ENCODE measurements at regions not wholly inside any gene's neighbourhood (a gene's known extent, or its start where the extent isn't known, plus 50 kb on each side); places are given as distances from the start of the nearest gene placed in this dataset.

DNA sequence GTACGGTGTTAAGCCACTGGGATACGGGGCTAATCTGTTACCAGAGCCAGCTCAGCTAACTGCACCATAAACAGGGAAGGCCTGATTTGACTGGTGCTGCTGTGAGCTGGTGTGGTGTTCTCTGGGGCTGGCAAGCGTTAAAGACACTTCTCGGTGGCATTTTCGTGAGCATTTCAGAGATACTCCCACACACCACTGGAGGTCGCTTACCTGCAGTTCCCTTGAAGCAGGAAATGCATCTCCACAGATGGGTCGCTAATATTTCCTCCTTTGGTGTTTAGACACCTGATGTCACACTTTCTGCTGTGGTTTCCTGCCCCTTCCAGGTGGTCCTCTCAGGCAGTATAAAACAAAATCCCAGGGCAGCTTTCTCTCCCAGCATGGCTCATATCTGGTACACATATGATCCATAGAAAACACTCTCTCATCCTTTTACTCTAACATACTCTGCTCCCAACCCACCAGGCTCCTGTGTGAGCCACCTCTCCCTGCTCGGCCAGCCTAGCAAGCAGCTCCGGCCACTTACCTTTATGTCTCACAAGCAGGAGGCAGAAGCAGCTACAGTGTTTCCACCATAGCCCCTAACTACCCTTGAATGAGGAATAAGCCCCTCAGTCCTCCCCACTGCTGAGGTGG is 129.9 kb upstream of the GRIN2B start:
- in situ Hi-C loops (cut with MboI; ENCODE audit: low sequenced_read_pairs in 4 of 4) = no loop called here
- no peak overlapping the region for H3K4me3 ChIP-seq
- no peak for ATAC-seq
- no peaks in the 10 kb centered on the region for H3K36me3 ChIP-seq
- no peaks in the 10 kb centered on the region for H3K9me3 ChIP-seq
- no peak for DNase-seq
- TF ChIP-seq, protein P1, sequence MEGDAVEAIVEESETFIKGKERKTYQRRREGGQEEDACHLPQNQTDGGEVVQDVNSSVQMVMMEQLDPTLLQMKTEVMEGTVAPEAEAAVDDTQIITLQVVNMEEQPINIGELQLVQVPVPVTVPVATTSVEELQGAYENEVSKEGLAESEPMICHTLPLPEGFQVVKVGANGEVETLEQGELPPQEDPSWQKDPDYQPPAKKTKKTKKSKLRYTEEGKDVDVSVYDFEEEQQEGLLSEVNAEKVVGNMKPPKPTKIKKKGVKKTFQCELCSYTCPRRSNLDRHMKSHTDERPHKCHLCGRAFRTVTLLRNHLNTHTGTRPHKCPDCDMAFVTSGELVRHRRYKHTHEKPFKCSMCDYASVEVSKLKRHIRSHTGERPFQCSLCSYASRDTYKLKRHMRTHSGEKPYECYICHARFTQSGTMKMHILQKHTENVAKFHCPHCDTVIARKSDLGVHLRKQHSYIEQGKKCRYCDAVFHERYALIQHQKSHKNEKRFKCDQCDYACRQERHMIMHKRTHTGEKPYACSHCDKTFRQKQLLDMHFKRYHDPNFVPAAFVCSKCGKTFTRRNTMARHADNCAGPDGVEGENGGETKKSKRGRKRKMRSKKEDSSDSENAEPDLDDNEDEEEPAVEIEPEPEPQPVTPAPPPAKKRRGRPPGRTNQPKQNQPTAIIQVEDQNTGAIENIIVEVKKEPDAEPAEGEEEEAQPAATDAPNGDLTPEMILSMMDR (IDR thresholded peaks at IDR 0.05 in 4 of 5, conservative IDR thresholded peaks at IDR 0.05 in 1 of 5) = no peak
- TF ChIP-seq POLR2A (IDR thresholded peaks at IDR 0.05) = no peak
- intact Hi-C loops (cut with DNase I; ENCODE audit: low total_unique reads) = no loop called here
- H3K27ac ChIP-seq = no peak overlapping the region
- no peaks in the 10 kb centered on the region for H3K4me1 ChIP-seq
- no peaks in the 10 kb centered on the region for H3K27me3 ChIP-seq

DNA sequence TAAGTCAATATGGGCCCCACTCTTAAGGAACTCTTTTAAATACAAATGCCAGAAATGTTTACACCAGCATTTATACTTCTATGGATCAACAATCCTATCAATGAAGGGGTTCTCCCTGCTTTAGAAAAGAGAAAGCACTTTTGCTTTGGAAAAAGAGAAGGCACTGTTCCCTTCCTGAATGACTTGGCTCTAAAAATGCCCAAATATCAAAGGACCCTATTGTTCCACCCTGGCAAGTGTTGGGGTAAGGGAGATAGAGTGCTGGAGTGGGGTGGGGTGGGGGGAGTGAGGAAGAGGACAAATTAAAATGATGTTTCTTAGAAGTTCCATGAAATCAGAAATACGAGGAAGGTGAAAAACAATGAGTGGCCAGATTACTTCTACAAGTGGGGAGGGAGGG is 131.6 kb upstream of the GRIN2B start:
- Histone ChIP-seq H3K4me3 (no peak overlapping the region), H3K27me3 (no peaks in the 10 kb centered on the region), H3K27ac (no peak overlapping the region), H3K4me1 (no peaks in the 10 kb centered on the region), H3K9me3 (no peaks in the 10 kb centered on the region), H3K36me3 (no peaks in the 10 kb centered on the region)
- TF ChIP-seq POLR2A (IDR thresholded peaks at IDR 0.05) = no peak
- TF ChIP-seq, protein P1 (IDR thresholded peaks at IDR 0.05 in 4 of 5, conservative IDR thresholded peaks at IDR 0.05 in 1 of 5) = no peak
- in situ Hi-C loops (cut with MboI; ENCODE audit: low sequenced_read_pairs in 4 of 4) (no loop called here), intact Hi-C loops (cut with DNase I; ENCODE audit: low total_unique reads) (no loop called here)
- DNase-seq (no peak), ATAC-seq (no peak)

DNA sequence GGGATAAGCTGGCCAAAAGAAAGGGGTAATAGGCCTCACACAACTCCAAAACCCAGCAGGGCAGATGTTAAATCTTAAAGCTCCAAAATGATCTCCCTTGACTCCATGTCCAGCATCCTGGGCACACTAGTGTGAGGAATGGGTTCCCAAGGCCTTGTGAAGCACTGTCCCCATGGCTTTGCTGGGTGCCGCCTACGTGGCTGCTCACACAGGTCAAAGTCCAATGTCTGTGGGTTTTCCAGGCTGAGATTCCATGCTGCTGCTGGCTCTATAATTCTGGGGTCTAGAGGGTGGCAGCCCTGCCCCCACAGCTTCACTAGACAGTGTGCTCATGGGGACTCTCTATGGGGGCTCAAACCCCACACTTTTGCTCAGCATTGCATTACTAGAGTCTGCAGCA is 145.3 kb upstream of the GRIN2B start:
- DNase-seq (no peak), ATAC-seq (no peak)
- no peak overlapping the region for H3K4me3 ChIP-seq
- TF ChIP-seq, protein P1 (IDR thresholded peaks at IDR 0.05 in 4 of 5, conservative IDR thresholded peaks at IDR 0.05 in 1 of 5) = no peak
- TF ChIP-seq POLR2A (IDR thresholded peaks at IDR 0.05) = no peak
- no peaks in the 10 kb centered on the region for H3K36me3 ChIP-seq
- H3K4me1 ChIP-seq = no peaks in the 10 kb centered on the region
- H3K27me3 ChIP-seq = no peaks in the 10 kb centered on the region
- no peak overlapping the region for H3K27ac ChIP-seq
- no peaks in the 10 kb centered on the region for H3K9me3 ChIP-seq
- intact Hi-C loops (cut with DNase I; ENCODE audit: low total_unique reads) = no loop called here
- in situ Hi-C loops (cut with MboI; ENCODE audit: low sequenced_read_pairs in 4 of 4) = no loop called here

DNA sequence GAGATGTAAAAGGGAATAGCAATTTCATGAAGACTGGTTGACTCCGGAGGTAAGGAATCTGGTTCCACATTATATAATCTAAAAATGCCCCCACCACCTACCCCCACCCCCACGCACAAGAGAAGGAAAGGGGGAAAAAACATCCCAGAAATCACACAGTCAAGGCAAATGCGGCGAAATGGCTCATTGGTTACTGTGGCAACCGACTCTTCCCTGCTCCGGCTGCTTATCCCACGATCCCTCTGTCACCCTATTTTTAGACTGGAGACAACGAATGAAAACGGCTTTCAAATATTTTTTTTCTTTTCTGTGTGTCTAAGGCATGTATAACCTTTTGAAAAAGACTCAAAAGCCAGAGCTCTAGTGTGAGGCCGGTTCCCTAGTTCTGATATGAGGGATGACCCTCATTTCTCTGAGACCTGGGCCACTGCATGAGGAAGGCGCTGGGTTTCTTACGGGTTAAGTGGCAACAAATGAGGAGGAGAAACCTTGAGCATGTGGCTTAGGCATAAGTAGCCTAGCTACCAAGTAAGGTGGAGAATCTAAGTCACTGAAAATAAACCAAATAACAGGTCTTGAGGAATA is 148.3 kb upstream of the GRIN2B start:
- no peaks in the 10 kb centered on the region for H3K36me3 ChIP-seq
- no peaks in the 10 kb centered on the region for H3K4me1 ChIP-seq
- H3K27ac ChIP-seq = no peak overlapping the region
- H3K27me3 ChIP-seq = no peaks in the 10 kb centered on the region
- H3K4me3 ChIP-seq = no peak overlapping the region
- DNase-seq (no peak), ATAC-seq (no peak)
- in situ Hi-C loops (cut with MboI; ENCODE audit: low sequenced_read_pairs in 4 of 4) (no loop called here), intact Hi-C loops (cut with DNase I; ENCODE audit: low total_unique reads) (no loop called here)
- TF ChIP-seq, protein P1 (IDR thresholded peaks at IDR 0.05 in 4 of 5, conservative IDR thresholded peaks at IDR 0.05 in 1 of 5) = no peak
- TF ChIP-seq POLR2A (IDR thresholded peaks at IDR 0.05) = no peak
- H3K9me3 ChIP-seq = no peaks in the 10 kb centered on the region

DNA sequence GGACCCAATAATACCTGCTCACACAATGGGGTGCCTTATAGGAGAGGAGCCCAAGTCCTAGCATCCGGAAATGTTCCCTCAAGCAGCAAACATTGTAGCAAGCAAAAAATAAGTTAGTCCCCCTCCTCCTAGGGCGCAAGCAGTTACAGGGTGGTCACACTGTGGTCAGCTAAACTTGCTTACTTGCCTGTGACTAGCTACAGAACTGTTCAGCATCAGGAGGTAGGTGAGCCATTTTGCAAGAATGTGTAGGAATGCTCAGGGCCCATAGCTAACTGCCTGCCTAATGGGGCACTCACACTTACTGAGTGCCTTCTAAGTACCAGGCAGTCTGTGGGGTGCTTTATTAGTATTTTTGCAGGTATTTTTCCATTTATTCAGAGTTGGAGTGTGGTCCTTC is 154.6 kb upstream of the GRIN2B start:
- no peaks in the 10 kb centered on the region for H3K4me1 ChIP-seq
- no peak overlapping the region for H3K27ac ChIP-seq
- no peak for ATAC-seq
- no peaks in the 10 kb centered on the region for H3K9me3 ChIP-seq
- DNase-seq = no peak
- H3K27me3 ChIP-seq = no peaks in the 10 kb centered on the region
- in situ Hi-C loops (cut with MboI; ENCODE audit: low sequenced_read_pairs in 4 of 4) (no loop called here), intact Hi-C loops (cut with DNase I; ENCODE audit: low total_unique reads) (no loop called here)
- no peak overlapping the region for H3K4me3 ChIP-seq
- H3K36me3 ChIP-seq = no peaks in the 10 kb centered on the region
- TF ChIP-seq, protein P1 (IDR thresholded peaks at IDR 0.05 in 4 of 5, conservative IDR thresholded peaks at IDR 0.05 in 1 of 5) = no peak
- TF ChIP-seq POLR2A (IDR thresholded peaks at IDR 0.05) = no peak
